Hematopoietic multipotent progenitor cell treated with erythropoietin and hydrocortisone succinate and interleukin-3 and kit ligand, for 6 days (in vitro differentiated cells): ENCODE measurements at regions not wholly inside any gene's neighbourhood (a gene's known extent, or its start where the extent isn't known, plus 50 kb on each side); places are given as distances from the start of the nearest gene placed in this dataset.
"Not testable (repeated sequence)": the region's sequence is repeated elsewhere in the genome, so short reads cannot be mapped to it uniquely, and the experiment has no call there.

Source experiments
- DNase-seq: peaks from one replicate; pipeline ENCODE4 v3.0.0-alpha.2; 2015

DNA sequence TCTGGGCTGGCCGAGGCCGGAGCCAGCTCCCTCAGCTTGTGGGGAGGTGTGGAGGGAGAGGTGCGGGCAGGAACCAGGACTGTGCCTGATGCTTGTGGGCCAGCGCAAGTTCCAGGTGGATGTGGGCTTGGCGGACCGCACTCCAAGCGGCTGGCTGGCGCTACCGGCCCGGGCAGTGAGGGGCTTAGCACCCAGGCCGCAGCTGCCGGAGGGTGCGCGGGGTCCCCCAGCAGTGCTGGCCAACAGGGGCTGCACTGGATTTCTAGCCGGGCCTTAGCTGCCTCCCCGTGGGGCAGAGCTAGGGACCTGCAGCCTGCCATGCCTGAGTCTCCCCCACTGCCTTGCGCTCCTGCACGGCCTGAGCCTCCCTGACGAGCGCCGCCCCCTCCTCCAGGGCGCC is 242.8 kb downstream of the CCSER2 start:
- DNase-seq, result no peak

DNA sequence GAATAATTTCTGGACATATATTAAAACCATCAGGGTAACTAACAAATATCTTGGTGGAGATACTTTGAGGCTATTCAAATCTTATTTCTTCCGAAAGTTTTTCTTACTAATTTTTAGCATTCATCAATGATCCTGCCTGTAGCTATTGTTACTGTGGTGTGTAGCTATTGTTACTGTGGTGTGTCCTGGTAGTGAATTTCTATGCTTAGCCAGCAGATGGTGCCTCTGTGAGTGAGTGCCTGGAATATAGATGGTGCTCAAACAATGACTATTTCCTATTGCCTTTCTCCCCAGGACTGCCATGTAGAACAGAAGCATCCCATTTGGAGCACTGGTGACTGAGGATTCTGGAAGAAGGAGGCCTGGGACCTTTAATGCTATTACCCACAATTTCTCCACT is 245.7 kb downstream of the CCSER2 start:
- DNase-seq, result peak; percentile 10

DNA sequence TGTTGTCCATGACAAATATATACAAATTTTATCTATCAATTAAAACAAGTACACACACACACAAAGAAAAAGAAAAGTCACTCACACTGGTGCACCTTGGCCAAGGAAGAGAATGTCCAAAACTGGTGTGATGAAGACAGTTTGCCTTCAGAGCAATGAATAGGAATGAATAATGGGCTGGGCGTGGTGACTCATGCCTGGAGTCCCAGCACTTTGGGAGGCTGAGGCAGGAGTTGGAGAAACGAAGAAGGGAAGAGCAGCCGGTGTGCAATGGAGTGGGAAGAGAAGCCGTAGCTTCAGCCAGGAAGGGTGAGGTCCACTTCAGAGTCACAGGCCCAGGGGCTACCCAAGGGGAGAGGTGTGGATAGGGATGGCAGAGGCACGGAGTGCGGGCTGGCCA is 253.6 kb downstream of the CCSER2 start:
- DNase-seq, result no peak

DNA sequence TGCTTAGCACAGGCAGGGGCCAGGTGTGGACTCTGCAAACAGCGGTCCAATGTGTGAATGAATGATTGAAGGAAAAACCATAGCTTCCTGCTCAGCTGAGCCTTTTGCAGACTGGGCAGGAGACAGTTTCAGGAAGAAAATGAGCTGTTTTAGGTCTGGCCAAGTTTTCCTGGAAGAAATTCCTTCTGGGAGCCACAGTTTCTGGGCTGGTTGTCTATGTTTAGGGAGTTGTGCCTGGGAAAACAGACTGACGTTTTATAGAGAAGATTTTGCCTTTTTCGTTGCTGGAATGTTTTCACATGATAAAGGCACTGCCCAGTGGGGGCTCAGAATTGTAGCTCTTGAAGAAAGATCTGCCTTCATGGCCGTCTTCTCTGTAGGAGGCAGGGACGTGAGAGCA is 255.1 kb downstream of the CCSER2 start:
- DNase-seq, result no peak

DNA sequence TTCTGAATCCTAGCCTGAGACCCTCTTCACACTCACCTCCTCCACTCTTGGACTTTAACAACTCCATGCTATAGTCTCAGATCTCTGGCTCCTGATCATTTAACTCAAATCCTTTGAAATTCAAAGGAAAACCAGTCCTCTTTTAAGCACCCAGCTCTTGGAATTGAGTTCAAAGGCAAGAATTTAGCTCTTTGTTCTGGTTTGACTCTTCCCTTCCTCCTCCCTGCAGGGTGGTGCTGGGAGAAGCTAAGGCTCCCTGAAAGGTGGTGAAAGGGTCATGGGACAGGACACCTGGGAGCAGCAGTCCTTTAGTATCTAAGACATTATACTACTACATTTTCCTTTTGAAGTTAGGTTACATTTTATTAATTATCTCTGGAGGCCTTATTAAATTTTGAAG is 259.4 kb downstream of the CCSER2 start:
- DNase-seq, result no peak

DNA sequence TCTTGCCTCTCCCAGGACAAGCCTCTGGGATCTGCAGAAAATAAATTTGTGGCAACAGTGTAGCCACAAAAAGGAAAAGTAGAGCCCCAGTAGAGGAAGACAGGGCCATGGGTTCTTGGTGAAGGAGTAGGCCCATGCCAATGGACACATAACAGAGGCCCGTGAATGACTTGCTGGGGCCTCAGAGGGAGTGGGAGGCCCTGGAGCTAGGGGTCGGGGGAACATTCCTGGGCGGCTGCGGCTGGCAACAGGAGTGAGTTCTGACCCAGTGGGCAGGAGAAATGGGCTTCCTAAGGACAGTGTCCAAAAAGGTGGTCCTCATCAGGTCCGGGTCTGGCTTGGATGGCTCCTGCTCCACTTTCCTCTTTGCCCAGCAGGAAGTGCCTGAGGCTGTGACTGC is 260.0 kb downstream of the CCSER2 start:
- no peak for DNase-seq

DNA sequence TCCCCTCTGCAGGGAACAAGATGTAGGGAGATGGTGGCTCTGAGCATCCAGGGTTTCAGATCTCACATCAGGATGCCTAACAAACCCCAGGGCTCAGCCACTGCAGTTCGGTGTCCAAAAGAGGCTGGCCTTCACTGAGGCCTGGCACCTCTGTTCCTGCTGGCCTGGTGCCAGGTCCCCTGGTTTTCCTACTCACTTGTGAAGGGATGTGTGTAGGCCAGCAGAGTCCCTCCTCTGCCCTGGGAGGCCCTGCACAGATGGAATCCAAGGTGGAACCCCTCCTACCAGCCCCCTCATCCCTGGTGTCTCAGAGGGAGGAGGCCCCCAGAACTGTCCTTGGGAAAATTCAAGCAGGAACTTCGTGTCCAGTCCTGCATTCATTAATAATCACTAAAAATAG is 260.6 kb downstream of the CCSER2 start:
- no peak for DNase-seq

DNA sequence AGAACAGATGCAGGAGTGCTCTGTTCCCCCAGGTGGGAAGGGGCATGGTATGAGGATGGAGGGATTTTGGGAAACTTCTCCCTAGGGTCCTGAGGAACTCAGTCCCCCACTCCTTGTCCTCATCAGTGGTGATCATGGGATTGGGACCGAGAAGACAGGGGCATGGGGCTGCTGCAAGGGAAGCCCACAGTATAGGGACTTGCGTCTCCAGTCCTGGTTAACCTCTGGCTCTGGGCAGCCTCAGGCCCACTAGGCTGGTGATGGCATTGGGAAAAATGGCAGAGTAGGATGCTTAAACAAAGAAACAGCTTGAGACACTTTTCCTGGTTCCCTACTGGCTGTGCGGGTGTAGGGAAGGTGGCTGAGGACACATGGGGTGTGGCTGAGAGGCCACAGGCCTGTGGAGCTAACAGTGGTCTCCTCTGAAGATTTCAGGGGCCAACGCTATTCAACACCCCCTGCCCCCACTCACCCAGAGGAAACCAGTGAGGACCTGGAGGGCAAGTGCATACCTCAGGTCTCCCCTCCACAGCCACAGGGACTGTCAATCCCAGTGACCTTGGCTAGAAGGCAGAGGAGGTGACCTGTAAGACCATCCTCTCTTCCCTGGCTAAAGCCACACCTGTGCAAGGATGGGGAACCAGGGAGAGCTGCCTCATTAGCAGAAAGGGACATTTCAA is 261.3 kb downstream of the CCSER2 start:
- no peak for DNase-seq

DNA sequence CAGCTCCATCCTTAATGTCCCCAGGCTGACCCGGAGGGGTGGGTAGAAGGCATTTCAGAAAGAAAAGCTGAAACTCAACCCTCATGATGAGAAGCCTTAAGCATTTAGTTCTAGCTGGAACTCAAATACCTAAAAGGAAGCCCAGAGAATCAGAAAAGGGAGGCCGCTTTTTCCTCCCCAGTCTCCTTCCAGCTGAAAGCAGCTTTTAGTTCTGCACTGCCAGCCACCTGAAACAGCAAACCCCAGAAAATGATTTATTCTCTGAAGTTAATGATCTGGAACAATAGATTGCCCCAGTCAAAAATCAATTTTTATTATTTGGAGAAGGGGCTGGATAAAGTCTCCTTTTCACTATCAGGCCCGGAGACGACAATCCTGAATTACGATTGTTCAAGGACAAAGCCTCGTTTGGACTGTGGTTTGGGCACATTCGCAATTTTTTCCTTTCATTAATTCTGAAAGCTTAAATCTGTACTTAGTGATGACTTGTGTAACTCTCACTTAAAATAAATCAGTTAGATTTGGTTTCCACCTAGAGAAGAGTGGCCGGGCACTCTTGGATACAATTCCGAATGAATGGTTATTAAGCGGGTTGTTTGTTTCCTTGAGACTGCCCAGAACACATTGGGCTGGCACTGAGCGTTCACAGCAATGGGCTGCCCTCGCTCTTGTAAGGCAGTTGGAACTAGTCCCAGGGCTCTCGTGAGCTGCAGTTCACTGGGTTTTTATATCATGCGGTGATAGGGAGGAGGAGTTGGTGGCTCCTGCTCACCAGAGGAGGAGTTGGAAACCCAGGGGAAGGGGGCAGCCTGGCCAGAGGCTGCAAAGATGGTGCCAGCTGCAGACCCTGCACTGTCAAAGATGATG is 262.2 kb downstream of the CCSER2 start:
- no peak for DNase-seq

DNA sequence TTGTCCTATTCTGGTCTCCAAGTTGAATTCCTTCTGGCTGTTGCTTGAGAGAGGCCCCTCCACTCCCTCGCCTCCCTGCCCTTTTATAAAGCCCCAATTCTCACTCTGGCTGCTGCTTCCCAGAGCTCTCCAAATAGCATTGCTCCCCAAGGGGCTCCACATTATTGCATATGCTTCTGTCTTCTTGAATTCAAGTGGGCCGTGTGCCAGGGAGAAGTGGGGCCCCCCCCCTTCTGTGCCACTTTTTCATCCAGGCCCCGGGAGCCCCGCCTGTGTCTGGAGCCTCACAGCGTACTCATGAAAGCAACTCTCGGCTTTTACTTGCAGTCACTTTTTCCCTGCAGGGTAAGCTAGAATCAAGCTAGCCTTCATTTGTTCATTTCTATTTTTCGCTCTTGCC is 265.1 kb downstream of the CCSER2 start:
- no peak for DNase-seq

DNA sequence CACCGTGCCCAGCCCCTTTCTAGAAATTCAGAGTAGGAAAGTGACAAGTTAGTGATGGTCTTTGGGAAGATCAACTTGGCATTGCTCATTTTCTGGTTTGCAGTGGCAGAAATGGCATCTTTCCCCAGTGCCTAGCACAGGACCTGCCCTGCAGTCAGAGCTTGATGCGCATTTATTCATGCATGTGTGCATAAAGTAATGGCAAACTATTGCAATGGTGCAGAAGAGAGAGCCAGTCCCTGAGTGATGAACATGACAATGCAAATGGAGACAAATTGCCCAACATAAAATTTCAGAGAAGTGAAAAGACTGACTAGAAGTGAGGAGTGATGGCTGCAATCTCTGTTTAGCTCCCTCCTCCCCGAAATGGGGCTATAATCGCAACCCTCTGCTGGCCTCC is 268.2 kb downstream of the CCSER2 start:
- no peak for DNase-seq

DNA sequence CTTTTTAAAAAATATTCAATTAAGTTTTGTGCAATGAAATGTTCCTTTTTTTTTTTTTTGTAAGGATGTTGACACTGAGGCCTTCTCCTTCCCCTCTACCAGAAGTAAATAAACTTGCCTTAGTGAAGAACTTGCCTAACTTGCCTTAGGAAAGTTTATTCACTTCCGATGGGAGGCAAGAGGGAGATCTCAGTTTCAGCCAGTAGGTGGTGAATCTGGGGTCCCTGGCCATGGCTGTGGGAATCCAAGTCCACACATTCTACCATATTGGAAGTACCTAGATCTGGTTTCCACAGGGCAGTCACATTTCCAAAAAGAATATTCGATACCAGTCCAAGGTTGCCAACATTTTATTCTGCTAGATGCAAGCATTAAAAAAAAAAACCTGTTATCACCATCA is 270.9 kb downstream of the CCSER2 start:
- no peak for DNase-seq

DNA sequence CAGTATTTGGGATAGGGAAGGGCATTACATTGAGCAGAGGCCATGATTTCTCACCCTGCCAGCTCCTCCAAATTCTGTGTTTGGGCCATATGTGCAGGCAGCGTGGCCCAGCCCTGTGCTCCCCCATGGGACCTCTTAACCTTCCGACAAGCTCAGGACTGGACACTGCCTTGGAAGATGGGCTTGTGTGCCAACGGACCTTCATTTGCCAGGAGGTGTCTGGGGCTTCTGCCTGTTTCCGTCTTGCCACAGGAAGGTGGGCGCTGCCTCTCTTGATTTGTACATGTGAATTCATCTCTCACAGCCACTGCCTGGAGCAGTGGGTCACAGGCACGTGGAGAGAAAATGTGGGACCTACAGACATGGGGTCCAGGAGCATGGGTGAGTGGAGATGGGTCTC is 272.6 kb downstream of the CCSER2 start:
- no peak for DNase-seq

DNA sequence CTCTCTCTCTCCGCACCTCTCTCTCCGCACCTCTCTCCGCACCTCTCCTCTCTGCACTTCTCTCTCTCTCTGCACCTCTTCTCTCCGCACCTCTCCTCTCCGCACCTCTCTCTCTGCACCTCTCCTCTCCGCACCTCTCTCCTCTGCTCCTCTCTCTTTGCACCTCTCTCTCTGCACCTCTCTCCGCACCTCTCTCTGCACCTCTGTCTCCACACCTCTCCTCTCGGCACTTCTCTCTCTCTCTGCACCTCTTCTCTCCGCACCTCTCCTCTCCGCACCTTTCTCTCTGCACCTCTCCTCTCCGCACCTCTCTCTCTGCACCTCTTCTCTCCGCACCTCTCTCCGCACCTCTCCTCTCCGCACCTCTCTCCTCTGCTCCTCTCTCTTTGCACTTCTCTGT is 274.2 kb downstream of the CCSER2 start:
- not testable (repeated sequence) for DNase-seq

DNA sequence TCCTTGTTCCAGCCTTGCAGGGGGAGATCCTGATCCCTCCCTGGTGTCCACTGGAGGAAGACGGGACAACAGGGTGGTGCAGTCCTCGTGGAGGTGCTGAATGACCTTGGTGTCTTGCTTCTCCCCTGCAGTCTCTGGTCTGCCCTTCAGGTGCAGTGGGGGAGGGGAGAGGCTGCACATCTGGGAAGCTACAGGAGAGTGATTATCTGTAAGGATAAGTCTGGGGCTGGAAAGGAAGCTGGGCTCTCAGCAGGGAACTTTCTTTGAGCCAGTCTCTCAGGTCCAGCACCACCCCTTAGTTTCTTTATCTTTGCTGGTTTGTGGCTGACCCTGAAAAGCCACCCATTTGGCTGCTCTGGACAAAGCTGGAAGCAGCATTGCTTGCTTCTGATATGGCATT is 275.6 kb downstream of the CCSER2 start:
- no peak for DNase-seq

DNA sequence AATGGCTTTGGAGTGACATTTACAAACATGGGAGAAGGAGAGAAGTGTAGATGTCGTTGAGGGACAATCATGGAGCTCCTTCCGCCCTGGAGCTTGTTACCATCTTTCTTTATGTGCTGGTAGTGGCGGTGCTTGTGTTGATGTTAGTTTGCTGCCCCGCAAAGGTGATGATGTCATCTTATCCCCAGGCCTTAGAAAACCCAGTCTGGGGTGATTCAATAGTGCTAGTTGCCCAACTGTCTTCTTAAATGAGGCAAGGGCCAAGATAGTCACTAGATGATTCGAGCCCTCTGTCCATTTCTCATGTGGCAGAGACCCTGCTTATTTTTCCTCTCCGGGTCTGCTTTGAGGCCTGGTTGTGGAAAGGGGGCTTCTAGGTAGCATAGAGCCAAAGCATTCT is 277.4 kb downstream of the CCSER2 start:
- DNase-seq, result no peak

DNA sequence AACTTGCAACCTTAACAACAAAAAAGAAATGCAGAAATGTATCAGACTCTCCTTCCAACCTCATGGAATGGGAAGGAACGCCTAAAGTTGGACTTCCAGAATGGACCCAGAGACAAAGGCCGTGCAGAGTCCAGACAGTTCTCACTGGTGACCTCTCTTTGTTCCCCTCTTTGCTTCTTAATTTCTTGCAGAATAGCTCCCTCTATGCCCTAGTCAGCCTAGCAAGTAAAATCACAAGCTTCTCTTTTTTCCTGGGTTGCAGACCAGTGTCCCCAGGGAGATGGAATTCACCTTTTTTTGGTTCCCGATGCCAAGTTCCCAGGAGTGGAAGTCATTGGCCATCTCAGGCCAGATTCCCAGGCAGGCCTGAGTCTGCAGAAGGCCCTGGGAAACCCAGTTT is 278.0 kb downstream of the CCSER2 start:
- no peak for DNase-seq

DNA sequence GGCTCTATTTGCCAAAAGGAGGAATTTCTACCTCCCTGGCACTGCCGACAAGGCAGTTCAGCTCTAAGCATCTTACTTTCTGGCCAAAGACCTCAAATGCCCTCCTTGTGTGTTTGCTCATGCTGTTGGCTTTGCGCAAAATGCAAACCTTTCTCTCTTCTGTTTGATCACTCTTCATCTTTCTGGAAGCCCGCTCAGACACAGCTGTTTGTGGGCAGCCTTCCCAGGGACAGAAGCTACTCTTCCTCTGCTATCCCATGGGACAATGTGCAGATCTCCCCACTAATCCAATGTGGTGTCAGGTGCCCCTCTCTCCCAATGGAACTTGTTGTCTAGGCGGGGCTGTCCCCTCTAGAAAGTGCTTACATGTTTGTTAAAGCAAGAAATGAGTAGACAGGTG is 278.7 kb downstream of the CCSER2 start:
- no peak for DNase-seq

DNA sequence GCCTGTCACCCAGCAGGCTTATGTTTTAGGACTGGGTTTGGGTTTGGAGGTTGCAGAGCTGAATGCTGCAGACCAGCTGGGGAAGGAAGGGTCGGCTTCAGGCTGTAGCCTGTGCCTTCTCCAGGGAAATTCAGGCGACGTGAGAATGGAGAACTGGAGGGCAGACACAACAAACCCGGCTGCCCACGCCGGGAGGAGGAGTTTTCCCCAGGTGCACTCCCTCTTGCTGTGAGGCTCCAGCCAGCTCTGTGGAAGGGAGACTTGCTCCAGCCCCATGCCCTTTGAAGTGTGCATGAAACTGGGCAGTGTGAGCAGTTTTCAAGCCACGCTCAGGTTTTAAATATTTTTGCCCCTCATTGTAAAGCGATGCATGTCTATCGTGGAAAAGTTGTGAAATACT is 279.1 kb downstream of the CCSER2 start:
- DNase-seq, result no peak

DNA sequence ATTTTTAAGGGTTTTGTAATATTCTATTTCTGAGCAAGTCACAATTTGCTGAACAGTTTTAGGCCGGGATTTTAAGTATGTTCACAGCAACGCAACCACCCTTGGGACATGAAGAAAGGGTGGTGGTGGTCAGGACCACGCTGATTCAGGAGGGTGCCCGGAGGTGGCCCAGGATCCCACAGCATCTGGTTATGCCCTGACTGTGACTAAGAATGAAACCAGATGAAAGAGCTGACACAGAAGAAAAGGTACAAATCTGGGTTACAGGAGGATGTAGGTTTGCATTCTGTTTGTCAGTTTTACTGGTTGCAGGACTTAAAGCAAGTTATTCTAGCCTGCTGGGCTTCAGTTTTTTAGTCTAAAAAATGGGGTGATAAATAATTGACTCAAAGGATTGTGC is 279.7 kb downstream of the CCSER2 start:
- no peak for DNase-seq

DNA sequence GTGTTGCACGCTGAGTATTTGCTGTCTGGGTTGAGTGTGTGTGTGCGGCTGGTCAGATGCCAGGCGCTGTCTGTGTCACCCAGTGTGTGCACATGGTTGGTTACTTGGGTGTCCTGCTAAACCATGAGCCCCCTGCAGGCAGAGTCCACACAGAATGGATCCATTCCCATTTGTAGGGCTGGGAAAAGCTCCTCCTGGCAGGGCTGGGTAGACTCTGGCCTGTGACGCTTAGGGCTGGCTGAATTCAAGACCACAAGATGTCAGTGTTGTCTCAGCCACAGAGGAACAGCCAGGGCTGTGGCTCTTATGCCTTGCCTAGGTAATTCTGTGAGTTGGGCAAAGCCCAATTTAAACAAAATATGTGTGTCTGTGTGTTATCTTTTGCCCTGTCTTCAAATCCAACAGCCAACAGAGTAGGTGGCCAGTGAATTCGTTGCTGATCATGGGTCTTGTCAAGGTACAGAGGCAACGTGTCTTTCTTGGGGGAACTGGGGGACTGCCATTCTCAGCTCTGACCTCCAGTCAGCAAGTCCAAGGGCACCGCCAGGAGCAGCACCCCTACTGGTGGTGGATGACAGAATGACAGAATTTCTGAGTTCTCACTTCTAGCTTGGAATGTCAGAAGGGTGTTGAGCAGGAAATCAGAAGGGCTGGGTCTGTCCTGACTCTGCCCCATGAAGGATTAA is 285.1 kb downstream of the CCSER2 start:
- DNase-seq, result peak; percentile 38

DNA sequence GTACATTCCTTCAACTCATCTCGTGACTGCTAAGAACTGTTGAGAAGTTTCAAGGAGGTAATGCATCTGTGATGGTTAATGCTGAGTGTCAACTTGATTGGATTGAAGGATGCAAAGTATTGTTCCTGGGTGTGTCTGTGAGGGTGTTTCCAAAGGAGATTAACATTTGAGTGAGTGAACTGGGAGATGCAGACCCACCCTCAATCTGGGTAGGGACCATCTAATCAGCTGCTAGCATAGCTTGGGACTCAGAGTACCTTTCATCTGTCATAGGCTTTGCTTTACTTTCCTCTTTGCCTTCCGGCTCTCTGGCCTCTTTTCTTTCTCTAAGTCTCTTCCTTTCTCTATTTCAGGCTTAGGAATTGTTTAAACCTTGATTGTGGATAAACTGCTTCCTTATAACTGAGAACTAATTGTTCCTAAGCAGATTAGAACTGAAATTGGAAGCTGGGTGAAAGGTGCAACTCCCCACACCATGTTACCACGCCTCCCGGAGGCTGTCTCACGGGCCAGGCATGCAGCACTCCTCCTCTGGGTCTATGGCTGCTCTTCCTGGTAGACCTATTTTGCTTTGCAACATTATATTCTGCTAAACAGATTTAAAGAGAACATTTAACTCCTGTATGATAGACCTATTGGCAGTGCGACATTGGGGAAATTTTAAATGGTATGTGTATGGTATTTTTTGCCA is 298.2 kb downstream of the CCSER2 start:
- DNase-seq, result no peak

DNA sequence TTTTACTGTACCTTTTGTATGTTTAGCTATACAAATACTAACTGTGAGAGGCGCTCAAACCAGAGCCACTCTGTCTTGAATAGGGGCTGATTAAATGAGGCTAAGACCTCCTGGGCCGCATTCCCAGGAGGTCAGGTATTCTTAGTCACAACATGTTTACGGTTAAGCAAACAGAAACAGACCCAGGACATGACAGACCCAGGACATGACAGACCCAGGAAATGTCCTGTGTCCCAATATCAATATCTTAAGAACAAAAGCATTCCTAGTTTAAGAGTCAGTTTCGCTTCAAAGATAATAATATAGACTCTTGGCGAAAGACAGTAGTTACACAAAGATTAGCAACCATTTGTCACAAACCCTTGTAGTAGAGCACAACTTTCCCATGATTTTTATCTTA is 304.5 kb downstream of the CCSER2 start:
- no peak for DNase-seq

DNA sequence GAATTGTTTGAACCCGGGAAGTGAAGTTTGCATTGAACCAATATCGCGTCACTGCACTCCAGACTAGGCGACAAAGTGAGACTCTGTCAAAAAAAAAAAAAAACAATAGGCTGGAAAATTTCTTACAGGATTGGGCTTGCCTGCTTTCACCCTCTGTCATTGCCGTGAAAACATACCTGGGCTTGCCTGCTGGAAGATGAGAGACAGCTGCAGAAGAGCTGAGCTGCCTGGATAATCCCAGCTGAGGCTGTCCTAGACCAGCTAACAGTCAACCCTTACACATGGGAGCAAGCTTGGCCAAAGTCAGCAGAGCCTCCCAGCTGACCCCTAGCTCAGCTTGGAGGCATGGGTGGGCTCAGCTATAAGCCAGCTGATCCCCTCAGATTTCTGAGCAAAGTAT is 306.2 kb downstream of the CCSER2 start:
- DNase-seq, result no peak
